NCI-H226 (cell line): ENCODE measurements at regions not wholly inside any gene's neighbourhood (a gene's known extent, or its start where the extent isn't known, plus 50 kb on each side); places are given as distances from the start of the nearest gene placed in this dataset.
A peak's percentile ranks its signal among the peaks of the same experiment; 100 is the strongest.
"Not testable (repeated sequence)": the region's sequence is repeated elsewhere in the genome, so short reads cannot be mapped to it uniquely, and the experiment has no call there.

Source experiments
- DNase-seq: peaks from one replicate; pipeline ENCODE4 v3.0.0-alpha.2; 2015

GRCh38 chr22:41023299-41023623 is 69.1 kb upstream of the EP300 start:
- DNase-seq: no peak

GRCh38 chr22:41028841-41029240 is 63.6 kb upstream of the EP300 start:
- peak; percentile 77 for DNase-seq

- peak; percentile 51 for DNase-seq
Measured at GRCh38 chr22:41030891-41031290, 61.5 kb upstream of the EP300 start.

GRCh38 chr22:41034706-41035105 is 57.7 kb upstream of the EP300 start:
- DNase-seq: no peak

GRCh38 chr22:41036924-41037323 is 55.5 kb upstream of the EP300 start:
- DNase-seq: no peak

GRCh38 chr22:41038732-41039131 is 53.7 kb upstream of the EP300 start:
- DNase-seq: no peak

- not testable (repeated sequence) for DNase-seq
Measured at GRCh38 chr22:41039641-41040040, 52.8 kb upstream of the EP300 start.

- DNase-seq: no peak
Measured at GRCh38 chr22:41040483-41040882, 51.9 kb upstream of the EP300 start.

- DNase-seq: no peak
Measured at GRCh38 chr22:41041532-41041931, 50.9 kb upstream of the EP300 start.
